T-cell (primary cell): ENCODE measurements at regions not wholly inside any gene's neighbourhood (a gene's known extent, or its start where the extent isn't known, plus 50 kb on each side); places are given as distances from the start of the nearest gene placed in this dataset.

Source experiments
- ATAC-seq, 4 experiments: fragments of 200-7000 bp in 3 of 4; fragments of 150-1000 bp in 1 of 4; cut with Tn5 transposase; replicated peaks in 1 of 4; 1 replicate in 3 of 4; 2 replicates in 1 of 4; pipeline ENCODE4 v1.10.0; 2021; ENCODE audit warnings: moderate library complexity in 3 of 4, mild to moderate bottlenecking in 2 of 4, moderate number of reproducible peaks in 1 of 4
- CTCF ChIA-PET, 2 donors: fragments of 300-600 bp; sonication (Branson Sonifier 250); formaldehyde crosslinking; loops; one replicate each; lab custom pipeline; 2022; ENCODE audit warnings: antibody characterized with exemption in 2 of 2; lab: Charles Lee
- POLR2A ChIA-PET, 2 donors: fragments of 300-600 bp; sonication (Branson Sonifier 250); formaldehyde crosslinking; loops; one replicate each; lab custom pipeline; 2022; ENCODE audit warnings: antibody characterized with exemption in 2 of 2; lab: Charles Lee
- DNase-seq, 35 experiments: peaks; one replicate each; pipeline versions ENCODE4 v3.0.0 to v3.0.0-alpha.2; 2013 to 2023
- H3K27ac ChIP-seq: one replicate; pipeline ENCODE4 v1.5.1; 2013; ENCODE audit warnings: low read length
- H3K27me3 ChIP-seq, 2 experiments: replicated peaks in 1 of 2; 1 replicate in 1 of 2; 2 replicates in 1 of 2; pipeline versions ENCODE4 v1.6.1 to v1.7.0; 2013; ENCODE audit warnings: low read length in 1 of 2, mixed read lengths in 1 of 2; ENCODE audit not compliant: control insufficient read depth in 2 of 2, insufficient read depth in 2 of 2; ENCODE audit errors: extremely low read depth in 1 of 2
- H3K36me3 ChIP-seq, 2 donors: 1 replicate in 1 of 2; 2 replicates in 1 of 2; pipeline versions ENCODE4 v1.6.1 to v1.7.0; 2013; ENCODE audit warnings: low read length in 1 of 2; ENCODE audit not compliant: control insufficient read depth in 2 of 2, insufficient read depth in 1 of 2; ENCODE audit errors: extremely low read depth in 1 of 2
- H3K4me1 ChIP-seq, 2 experiments: 1 replicate in 1 of 2; 2 replicates in 1 of 2; pipeline versions ENCODE4 v1.6.1 to v1.7.0; 2013; ENCODE audit warnings: low read length in 2 of 2, mixed read lengths in 1 of 2; ENCODE audit not compliant: insufficient read depth in 2 of 2, control insufficient read depth in 1 of 2; ENCODE audit errors: extremely low read depth in 1 of 2
- H3K4me3 ChIP-seq, 2 donors: 1 replicate in 1 of 2; 2 replicates in 1 of 2; pipeline versions ENCODE4 v1.5.1 to v1.7.0; 2013; ENCODE audit warnings: mild to moderate bottlenecking in 2 of 2, low read length in 1 of 2, moderate library complexity in 1 of 2; ENCODE audit not compliant: control insufficient read depth in 1 of 2; ENCODE audit errors: extremely low read depth in 1 of 2
- H3K9me3 ChIP-seq: 2 replicates; pipeline ENCODE4 v1.7.0; 2013
- H3K27ac Mint-ChIP-seq, 2 donors: one replicate each; pipeline ENCODE4 v1.8.0; 2020 to 2021; ENCODE audit warnings: mild to moderate bottlenecking in 2 of 2, mixed read lengths in 2 of 2
- H3K27me3 Mint-ChIP-seq, 2 donors: one replicate each; pipeline ENCODE4 v1.8.0; 2021 to 2022; ENCODE audit warnings: mixed read lengths in 2 of 2
- H3K36me3 Mint-ChIP-seq: one replicate; pipeline ENCODE4 v1.8.0; 2021; ENCODE audit warnings: mixed read lengths
- H3K4me1 Mint-ChIP-seq, 3 donors: one replicate each; pipeline ENCODE4 v1.8.0; 2020 to 2022; ENCODE audit warnings: mixed read lengths in 3 of 3, mild to moderate bottlenecking in 1 of 3
- H3K4me3 Mint-ChIP-seq, 3 donors: one replicate each; pipeline ENCODE4 v1.8.0; 2020 to 2022; ENCODE audit warnings: mild to moderate bottlenecking in 3 of 3, mixed read lengths in 3 of 3, moderate library complexity in 3 of 3
- H3K9me3 Mint-ChIP-seq, 3 donors: one replicate each; pipeline ENCODE4 v1.8.0; 2020 to 2022; ENCODE audit warnings: mixed read lengths in 3 of 3
- WGBS: methylation state at CpG from one replicate; pipeline ENCODE4 v1.1.5; 2013; ENCODE audit warnings: missing lambda C conversion rate; ENCODE audit not compliant: insufficient coverage; 5-methylcytosine and 5-hydroxymethylcytosine counted together

DNA sequence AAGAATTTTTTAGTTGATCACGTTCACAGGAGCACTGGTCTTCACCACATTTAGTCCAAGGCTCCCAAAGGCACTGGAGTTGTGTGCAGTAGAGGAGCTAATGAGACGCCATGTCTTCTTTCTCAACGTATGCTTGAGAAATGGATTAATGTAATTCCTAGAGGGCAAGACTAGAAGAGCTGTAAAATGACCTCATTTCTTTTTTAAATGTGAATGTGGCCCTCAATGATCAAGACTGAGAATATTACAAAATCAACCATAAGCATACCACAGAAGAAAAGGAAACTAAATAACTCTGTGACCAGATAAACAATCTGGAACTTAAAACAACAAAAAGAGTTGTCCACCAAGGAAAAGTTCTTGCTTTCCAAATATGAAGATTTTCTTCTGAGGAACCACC, 112.1 kb upstream of the THBS1 start:
- no peak overlapping the region for H3K27ac ChIP-seq
- CTCF ChIA-PET: no interaction called here

GRCh38 chr15:39471785-39472574, 108.9 kb upstream of the THBS1 start:
- Histone ChIP-seq H3K36me3 (no peaks in the 10 kb centered on the region), H3K4me1 (no peaks in the 10 kb centered on the region), H3K4me3 (no peak overlapping the region), H3K27me3 (no peaks in the 10 kb centered on the region), H3K27ac (no peak overlapping the region), H3K9me3 (no peaks in the 10 kb centered on the region)
- Mint-ChIP-seq H3K36me3 (no peaks in the 10 kb centered on the region), H3K4me1 (no peaks in the 10 kb centered on the region), H3K9me3 (no peaks in the 10 kb centered on the region), H3K27me3 (peaks cover 8 to 10% of the 10 kb centered on the region in 2 donors), H3K4me3 (no peak overlapping the region), H3K27ac (no peak overlapping the region)
- WGBS: no CpG with 5 or more reads among the region's 2 CpGs
- DNase-seq (no peak), ATAC-seq (no peak)
- CTCF ChIA-PET: no interaction called here
- POLR2A ChIA-PET: interaction anchor here (0.5 to 0.7 kb wide), 2 partner anchors 9 to 624 kb away, joined by 4 read pairs; no protein-coding TSS in a partner anchor

More for the DNA sequence above, 112.1 kb upstream of the THBS1 start:
- H3K36me3 ChIP-seq: no peaks in the 10 kb centered on the region
- Mint-ChIP-seq H3K27ac (no peak overlapping the region), H3K4me3 (no peak overlapping the region), H3K4me1 (no peaks in the 10 kb centered on the region), H3K9me3 (no peaks in the 10 kb centered on the region), H3K27me3 (peaks cover 8 to 10% of the 10 kb centered on the region in 2 donors), H3K36me3 (no peaks in the 10 kb centered on the region)
- POLR2A ChIA-PET: no interaction called here
- no peaks in the 10 kb centered on the region for H3K27me3 ChIP-seq
- no peaks in the 10 kb centered on the region for H3K4me1 ChIP-seq
- WGBS: no CpG with 5 or more reads among the region's 3 CpGs
- ATAC-seq (no peak), DNase-seq (no peak)
- H3K9me3 ChIP-seq: no peaks in the 10 kb centered on the region
- no peak overlapping the region for H3K4me3 ChIP-seq

DNA sequence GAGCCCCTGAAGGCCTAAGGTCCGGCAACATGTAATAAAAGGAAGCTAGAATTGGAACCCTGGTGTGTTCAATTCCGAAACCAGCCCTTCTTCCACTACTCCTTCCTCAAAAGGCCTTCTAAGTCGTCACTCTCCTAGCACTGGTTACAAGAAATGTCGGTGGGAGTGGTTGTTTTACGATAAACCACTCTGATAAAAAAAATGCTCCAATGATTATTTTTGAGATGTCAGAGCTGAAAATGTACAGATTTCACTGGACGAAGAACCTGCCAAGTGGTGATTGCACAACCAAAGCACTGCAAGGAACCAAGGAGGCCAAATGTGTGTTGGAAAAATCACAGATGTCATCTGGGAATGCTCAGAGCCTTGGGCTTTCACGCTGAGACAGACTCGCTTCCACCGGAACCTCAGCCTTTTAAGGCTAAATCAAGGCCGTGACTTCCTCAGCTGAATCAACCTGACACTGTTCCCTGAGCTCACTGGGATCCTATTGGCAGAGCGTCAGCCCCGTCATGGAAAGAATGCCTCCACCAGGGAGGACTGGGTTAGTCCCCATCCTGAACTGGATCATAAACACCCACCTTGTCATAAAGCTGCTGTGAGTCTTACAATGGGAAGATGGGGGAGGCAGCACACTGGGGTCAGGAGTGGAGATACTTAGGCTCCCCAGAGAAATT, 108.1 kb upstream of the THBS1 start:
- Histone ChIP-seq H3K36me3 (no peaks in the 10 kb centered on the region), H3K27me3 (no peaks in the 10 kb centered on the region), H3K4me3 (no peak overlapping the region), H3K4me1 (no peaks in the 10 kb centered on the region), H3K9me3 (no peaks in the 10 kb centered on the region), H3K27ac (no peak overlapping the region)
- WGBS: 93% methylated on average over 5 of the region's 12 CpGs
- no peaks in the 10 kb centered on the region for H3K4me1 Mint-ChIP-seq
- H3K36me3 Mint-ChIP-seq: no peaks in the 10 kb centered on the region
- no peak overlapping the region for H3K4me3 Mint-ChIP-seq
- ChIA-PET CTCF (no interaction called here), POLR2A (interaction anchor here (0.5 to 0.7 kb wide), 2 partner anchors 10 to 623 kb away, joined by 4 read pairs; no protein-coding TSS in a partner anchor)
- H3K9me3 Mint-ChIP-seq: no peaks in the 10 kb centered on the region
- H3K27me3 Mint-ChIP-seq: peaks cover 8 to 10% of the 10 kb centered on the region in 2 donors
- ATAC-seq (no peak), DNase-seq (no peak)
- H3K27ac Mint-ChIP-seq: no peak overlapping the region

DNA sequence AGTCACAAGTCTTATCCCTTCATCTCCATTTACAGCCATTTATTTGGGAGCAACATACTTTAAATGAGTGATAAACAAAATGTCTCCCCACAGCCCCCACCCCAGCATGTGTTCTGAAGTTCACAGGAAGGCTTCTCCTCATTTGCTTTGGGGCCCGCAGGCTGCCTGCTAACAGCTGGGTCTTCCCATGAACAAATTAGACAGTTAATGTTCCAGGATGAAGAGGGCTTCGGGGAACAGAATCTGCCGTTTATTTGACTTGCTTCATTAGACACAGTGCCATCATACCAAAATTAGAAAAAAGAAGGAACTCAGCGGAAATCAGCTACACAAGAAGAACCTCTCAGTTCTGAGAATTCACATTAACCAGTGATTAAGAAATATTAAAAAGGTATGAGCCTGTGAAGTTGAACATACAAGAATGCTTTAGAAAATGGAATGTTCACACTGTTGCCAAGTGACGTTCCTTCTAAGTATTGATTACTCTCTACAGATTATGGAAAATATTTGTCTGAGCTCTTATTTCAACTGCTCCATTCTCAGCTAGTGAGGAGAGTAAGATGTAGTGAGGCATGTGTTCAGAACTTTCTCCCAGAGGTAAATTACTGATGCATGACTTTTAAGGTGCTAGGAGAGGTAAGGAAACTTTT, 107.5 kb upstream of the THBS1 start:
- no peaks in the 10 kb centered on the region for H3K36me3 Mint-ChIP-seq

DNA sequence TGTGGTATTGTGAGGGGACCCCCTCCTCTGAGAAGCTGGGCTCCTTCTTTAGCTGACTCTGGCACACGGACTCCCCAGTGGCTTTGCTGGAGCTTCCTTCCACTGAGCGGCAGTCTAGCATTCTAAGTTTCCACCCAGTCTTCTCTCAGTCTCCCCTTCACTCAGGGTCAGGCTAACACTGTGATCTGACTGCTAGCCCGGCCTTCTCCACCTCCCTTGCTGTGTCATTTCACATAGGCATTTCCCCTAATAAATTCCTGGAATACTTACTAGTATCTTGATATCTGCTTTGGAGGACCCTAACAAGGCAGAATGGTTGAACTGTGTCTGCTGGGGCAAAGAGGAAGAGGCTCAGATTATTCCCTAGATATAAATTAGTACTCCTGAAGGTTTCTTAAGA, 106.2 kb upstream of the THBS1 start:
- no peak overlapping the region for H3K4me3 ChIP-seq
- Mint-ChIP-seq H3K4me1 (no peaks in the 10 kb centered on the region), H3K27ac (no peak overlapping the region), H3K4me3 (no peak overlapping the region), H3K9me3 (no peaks in the 10 kb centered on the region), H3K27me3 (peaks cover 8 to 10% of the 10 kb centered on the region in 2 donors), H3K36me3 (no peaks in the 10 kb centered on the region)
- ATAC-seq (no peak), DNase-seq (no peak)
- H3K9me3 ChIP-seq: no peaks in the 10 kb centered on the region
- ChIA-PET CTCF (interaction anchor here in 1 of 2 donors (0.6 kb wide), 1 partner anchor 931 kb away, joined by 4 read pairs; no protein-coding TSS in a partner anchor), POLR2A (no interaction called here)
- WGBS: 94% methylated on average over 2 of the region's 3 CpGs
- H3K4me1 ChIP-seq: no peaks in the 10 kb centered on the region
- no peak overlapping the region for H3K27ac ChIP-seq
- H3K36me3 ChIP-seq: no peaks in the 10 kb centered on the region
- H3K27me3 ChIP-seq: no peaks in the 10 kb centered on the region

More for the DNA sequence above, 107.5 kb upstream of the THBS1 start:
- Histone ChIP-seq H3K36me3 (no peaks in the 10 kb centered on the region), H3K4me3 (no peak overlapping the region), H3K27me3 (no peaks in the 10 kb centered on the region), H3K9me3 (no peaks in the 10 kb centered on the region), H3K27ac (no peak overlapping the region), H3K4me1 (no peaks in the 10 kb centered on the region)
- Mint-ChIP-seq H3K4me1 (no peaks in the 10 kb centered on the region), H3K27me3 (peaks cover 8 to 10% of the 10 kb centered on the region in 2 donors), H3K4me3 (no peak overlapping the region), H3K9me3 (no peaks in the 10 kb centered on the region), H3K27ac (no peak overlapping the region)
- WGBS: no CpG with 5 or more reads among the region's 5 CpGs
- ChIA-PET POLR2A (no interaction called here), CTCF (no interaction called here)
- ATAC-seq (no peak), DNase-seq (no peak)

DNA sequence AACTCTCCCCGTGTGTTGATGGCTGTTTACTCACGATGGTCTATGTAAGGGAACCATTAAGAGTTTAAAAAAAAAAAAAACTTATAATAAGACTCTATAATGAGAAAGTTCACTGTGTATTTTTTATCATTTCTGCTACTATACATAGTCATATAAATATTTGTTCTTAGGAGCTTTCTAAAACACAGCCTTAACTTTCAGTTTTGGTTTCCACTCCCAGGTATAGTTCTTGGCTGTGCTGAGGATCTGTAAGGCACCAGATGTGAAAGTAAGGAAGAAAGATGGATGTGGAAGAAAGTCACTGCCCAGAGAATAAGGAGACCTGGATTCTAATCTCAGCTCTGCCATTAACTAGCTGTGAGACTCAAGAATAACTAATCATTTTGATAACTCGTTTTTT, 101.9 kb upstream of the THBS1 start:
- Histone ChIP-seq H3K4me1 (no peaks in the 10 kb centered on the region), H3K36me3 (no peaks in the 10 kb centered on the region), H3K4me3 (no peak overlapping the region), H3K9me3 (no peaks in the 10 kb centered on the region), H3K27ac (no peak overlapping the region), H3K27me3 (no peaks in the 10 kb centered on the region)
- POLR2A ChIA-PET: no interaction called here
- no peak for DNase-seq
- Mint-ChIP-seq H3K27me3 (peaks cover 4 to 6% of the 10 kb centered on the region in 2 donors), H3K4me3 (no peak overlapping the region), H3K9me3 (no peaks in the 10 kb centered on the region), H3K27ac (no peak overlapping the region), H3K4me1 (no peaks in the 10 kb centered on the region), H3K36me3 (no peaks in the 10 kb centered on the region)
- 100% methylated on average over 1 of the region's 3 CpGs for WGBS
- ATAC-seq: no peak
- CTCF ChIA-PET: no interaction called here
